Fibroblast of skin of left quadriceps (primary cell): ENCODE measurements at regions not wholly inside any gene's neighbourhood (a gene's known extent, or its start where the extent isn't known, plus 50 kb on each side); places are given as distances from the start of the nearest gene placed in this dataset.
A peak's percentile ranks its signal among the peaks of the same experiment; 100 is the strongest.

ENCODE experiments used
- DNase-seq, 2 experiments: peaks; one replicate each; pipeline ENCODE4 v3.0.0-alpha.2; 2013; ENCODE audit warnings: low read depth in 2 of 2

DNA sequence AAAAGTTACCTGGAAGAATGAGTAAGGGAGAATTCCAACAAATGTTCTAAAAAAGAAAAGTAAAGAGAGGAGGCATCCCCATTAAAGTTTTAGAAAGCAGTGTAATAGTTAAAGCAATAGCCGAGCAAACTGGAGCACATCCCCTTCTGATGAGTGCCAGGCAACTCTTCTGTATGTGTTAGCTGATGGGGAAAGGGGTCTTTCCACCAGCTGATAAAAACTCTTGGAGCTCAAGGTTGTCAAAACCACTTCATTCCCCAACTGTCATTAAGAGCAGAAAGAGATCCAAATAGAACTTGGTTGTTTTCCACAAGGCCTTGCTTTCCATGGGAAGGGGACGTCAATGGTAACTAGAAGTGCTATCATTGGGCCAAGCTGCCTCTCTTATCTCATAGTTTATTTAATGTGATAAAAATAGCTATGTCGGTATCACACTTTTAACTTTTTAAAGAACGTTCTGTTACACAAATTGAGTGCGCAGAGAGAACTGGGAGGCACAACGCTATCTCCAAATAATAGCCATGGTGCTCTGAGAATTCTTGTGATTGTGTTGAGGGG, 116.9 kb downstream of the POLR2M start:
- DNase-seq: no peak

DNA sequence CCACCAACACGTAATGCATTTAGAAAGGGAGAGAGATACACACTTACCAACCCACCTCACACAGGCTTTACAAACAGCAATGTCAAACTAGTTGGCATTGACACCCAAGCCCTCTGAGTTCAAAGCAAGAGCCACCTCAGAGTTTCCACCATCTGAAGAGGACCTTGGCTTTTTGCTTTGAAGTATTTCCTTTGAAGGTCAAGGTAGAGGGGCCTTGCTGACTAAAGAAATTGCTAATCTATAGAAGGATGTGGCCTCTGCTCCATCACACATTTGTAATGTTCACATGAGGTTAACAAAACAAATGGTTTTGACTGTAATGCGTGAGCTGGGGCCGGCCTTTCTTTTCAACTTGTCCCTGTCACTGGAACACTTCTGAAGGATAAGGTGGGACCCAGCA, 117.7 kb downstream of the POLR2M start:
- no peak for DNase-seq

DNA sequence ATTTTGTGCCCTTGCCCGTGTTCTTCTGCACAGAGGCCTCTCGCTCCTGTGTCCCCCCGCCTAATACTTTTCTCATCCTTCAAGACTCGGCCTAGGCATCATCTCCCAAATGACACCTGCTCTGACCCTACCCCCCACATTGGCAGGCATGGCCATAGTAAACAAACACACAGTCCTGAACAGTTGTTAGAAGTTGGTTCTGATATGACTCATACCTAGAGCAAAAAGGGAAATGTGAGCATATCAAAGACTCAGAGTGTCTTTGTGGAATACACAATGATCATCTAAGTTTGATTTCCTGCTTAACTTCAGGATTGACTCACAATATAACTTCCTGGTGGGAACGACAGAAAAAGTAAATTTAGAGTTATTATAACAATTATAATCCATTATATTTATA, 120.5 kb downstream of the POLR2M start:
- no peak for DNase-seq

DNA sequence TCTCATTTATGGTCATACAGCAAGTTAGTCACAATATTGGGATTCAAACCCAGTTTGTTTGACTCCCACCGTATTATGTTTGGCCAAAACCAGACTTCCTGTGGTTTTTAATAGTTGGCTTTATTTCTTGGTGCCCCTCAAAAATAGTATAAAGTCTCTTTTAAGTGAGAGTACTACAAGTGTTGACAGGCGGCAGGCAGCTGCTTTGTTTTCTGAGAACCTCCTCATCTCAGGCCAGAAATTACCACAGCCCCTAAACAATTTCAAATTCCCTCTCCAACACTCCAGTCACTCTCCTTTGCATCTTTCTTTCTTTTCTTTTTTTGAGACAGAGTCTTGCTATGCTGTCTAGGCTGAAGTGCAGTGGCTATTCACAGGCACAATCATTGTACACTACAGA, 121.5 kb downstream of the POLR2M start:
- no peak for DNase-seq

DNA sequence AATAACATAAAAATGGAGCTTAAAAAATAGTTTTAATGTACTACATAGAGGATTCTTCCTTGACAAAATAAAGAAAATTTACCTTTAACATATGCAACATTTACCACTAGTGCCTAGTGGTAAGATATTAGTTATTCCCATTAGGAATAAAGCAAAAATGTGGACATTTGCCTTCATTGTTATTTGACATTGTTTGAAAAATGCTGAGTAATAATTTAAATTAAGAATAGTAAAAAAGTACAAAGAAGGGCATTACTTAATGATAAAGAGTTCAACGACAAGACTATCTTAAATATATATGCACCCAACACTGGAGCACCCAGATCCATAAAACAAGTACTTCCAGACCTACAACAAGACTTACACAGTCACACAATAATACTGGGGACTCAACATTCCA, 125.7 kb downstream of the POLR2M start:
- no peak for DNase-seq

DNA sequence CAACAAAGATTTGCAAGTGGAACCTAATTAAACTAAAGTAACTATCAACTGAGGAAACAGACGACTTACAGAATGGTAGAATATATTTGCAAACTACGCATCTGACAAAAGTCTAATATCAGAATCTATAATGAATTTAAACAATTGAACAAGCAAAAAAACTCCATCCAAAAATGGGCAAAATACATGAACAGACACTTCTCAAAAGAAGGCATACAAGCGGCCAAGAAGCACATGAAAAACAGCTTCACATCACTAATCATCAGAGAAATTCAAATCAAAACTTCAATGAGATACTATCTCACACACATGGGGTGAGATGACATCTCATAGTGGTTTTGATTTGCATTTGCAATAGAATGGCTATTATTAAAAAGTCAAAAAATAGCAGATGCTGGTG, 128.6 kb downstream of the POLR2M start:
- DNase-seq: no peak

DNA sequence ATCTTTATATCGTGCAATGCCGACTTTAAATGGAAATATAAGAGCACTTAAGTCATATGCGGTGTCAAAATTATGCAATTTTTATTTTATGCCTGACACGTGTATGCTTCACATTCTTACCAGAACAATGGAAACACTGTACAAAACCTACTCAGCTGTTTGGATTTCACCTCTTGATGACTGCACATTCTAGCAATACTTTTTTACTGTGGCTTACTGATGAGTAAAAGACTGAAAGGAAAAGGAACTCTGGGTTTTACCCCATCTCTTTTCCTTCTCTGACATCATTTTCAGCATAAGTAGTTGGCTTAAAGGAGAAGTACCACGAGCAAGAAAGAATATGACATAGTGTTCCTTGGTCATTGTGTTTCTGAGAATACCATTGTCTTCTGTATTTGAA, 142.8 kb downstream of the POLR2M start:
- no peak for DNase-seq

DNA sequence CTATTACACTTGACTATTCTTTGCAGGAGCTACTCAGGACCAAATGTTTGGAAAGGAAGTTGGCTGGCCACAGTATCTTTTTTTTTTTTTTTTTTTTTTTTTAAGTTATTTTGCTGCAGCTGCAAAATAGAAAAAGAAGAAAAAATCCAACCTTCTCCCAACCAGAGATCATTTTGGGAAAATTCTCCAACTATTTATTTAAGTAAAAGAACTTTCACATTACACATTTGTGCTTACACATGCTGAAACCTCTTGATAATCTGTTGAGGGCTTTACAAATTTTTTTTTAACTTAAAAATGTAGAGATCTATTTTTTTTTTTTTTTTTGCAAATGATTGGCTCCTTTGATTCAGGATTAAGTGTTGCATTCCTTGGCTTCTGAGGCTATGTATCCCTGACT, 148.0 kb downstream of the POLR2M start:
- no peak for DNase-seq

DNA sequence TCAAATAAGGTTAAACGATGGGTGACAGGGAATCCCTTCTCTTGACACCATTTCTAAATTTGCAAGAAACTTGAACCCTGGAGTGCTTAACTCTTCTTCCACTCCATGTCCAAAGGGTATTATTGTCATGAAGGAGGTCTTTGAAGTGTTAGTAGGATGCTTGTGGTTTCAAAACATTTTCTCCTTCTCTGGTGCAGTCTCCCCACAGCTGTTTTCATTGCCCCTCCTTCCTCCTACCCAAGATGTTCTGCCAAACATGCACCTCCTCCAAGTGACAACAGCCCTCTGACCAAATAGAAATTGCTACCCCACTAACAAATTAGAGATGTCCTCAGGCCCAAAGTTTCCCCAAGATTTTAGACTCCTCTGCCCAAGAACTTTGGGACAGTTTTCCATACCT, 151.4 kb downstream of the POLR2M start:
- DNase-seq: no peak

DNA sequence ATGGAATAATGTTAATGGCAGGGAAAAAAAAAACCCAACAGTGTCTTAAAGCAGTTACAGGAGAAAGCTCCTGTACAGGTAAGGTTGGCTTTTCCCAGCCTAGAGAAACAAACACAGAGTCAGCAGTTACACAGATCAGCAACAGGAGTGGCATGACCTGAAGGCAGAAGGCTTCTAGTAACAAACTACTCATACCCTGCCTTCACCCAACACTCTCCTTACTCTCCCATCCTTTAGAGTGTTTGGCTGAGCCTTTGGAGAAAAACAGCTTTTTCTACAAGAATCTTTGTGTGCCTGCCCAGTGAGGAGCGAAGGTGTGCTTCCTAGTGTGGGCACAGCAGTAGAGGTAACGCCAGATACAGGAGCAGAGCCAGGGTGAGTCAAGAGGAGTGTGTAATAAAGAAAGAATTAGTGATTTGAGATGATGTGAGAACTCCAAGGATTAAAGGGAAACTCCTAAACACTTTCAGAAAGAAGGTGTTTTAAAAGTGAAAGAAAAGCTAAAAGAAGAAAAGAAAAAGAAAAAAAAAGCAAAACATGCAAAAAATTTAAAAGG, 152.7 kb downstream of the POLR2M start:
- DNase-seq: no peak

DNA sequence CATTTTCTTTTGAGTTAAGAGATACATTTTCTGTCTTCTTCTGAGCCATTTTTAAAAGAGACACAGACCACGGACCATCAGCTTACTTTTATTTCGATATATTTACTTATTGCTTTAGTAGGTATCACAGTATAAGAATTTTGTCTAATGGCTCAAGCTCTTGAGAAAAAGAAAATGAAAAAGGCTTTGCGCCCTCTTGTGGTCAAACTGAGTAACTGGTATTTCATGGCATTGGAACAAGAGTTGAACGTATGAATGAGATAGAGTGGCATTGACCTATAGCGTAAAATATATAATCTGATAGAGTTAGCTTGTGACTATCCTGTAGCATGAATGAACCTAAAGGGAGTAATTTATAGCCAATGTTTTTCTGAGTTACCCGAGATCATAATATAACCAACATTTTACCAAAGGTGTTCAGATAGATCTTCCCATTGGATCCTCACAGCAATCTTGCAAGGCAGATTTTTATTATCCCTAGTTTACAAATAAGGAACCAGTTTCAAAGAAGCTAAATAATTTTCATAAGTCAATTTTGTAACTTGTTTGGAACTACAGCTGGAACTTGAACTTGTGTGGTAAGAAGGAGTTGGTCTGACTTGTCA, 154.6 kb downstream of the POLR2M start:
- DNase-seq: peak; percentile 45 to 53

DNA sequence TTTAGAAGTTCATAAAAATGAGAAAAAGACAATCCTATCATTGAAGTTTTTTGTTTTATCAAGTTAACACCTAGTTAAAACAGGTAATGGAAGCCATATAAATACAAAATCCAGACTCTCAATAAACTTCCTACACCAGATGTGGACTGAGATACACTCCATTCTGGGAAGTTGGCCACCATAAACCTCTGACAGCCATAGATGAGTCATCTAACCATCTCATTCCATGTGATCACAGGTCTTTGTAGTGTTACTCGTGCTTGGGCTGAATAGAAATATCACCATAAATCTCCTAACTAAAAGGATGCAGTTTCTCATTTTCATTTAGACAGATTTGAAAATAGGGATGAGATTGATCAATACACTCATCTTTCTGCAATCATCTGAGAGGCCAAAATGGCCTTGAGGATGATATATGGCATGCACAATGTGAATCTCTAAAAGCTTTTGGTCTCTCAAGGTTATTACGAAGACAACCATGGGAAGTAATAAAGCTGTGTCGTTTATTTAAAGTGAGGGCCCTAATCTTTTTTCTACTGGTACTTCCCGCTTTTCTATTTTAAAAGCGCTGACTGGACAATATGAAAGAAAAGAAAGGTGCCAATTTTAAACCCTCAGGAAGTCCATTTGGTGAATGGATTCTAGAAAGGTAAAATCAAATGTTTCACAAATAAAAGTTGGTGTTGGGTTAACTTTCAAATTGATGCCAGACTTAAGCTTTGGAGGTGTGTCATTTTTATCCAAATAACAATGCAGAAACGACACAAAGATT, 155.5 kb downstream of the POLR2M start:
- DNase-seq: peak; percentile 72 to 73

DNA sequence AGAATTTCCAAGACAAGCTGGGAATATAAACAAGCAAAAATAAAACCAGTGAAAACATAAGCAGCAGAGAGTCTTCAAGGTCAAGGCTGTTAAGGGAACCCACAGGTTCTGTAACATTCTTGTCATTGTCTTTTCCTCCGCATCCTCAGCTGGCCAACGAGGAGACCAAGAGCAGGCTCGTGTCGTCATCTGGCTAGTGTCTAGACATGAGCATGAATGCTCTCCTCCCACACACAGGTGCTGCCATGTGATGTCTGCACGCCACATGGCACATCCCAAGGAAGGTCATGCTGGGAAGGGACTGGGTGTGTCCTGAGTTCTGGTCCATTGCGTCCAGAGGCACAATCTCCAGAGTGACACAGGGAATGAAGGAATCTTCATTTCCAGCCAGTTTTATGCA, 156.2 kb downstream of the POLR2M start:
- DNase-seq: no peak

DNA sequence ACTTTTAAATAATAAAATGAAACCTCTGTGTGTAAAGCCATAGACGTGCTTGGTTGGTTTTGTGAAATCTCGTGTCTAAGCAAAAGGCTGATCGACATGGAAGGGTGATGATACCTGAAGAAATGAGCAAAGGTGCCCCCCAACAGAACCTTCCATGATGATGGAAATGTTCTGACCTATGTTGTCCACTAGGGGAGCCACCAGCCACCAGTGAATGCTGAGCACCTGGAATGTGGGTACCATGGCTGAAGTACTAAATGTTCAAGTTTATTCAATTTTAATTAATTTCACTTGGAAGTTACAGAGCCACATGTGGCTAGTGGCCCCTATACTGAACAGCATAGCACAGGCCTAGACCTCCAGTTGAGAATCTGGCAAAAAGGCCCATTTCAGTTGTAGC, 158.8 kb downstream of the POLR2M start:
- DNase-seq: no peak

DNA sequence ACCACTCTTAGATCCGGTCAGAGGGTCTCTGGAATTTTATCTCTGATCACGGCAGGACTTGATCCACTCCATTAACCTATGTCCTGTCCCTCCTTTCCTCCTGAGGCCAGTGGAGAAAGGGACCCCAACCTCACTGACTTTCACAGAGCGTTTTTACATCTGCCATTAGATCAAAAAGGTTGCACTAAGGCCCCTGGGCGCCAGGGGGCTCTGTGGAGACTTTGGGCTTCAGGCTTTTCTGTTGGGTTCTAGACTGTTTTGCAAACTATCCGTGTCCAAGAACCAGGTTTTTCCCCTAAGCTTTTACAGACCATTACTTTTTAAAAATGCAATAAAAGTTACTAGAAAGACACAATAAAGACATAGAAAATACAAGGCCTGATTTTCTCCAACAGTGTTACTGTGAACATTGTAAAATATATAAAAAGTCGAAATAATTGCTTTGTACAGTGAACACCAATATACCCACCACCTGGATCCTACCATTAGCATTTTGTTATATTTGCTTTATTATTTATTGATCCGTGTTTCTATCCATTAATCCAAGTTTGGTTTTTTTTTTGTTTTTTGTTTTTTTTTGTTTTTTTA, 159.7 kb downstream of the POLR2M start:
- DNase-seq: no peak

DNA sequence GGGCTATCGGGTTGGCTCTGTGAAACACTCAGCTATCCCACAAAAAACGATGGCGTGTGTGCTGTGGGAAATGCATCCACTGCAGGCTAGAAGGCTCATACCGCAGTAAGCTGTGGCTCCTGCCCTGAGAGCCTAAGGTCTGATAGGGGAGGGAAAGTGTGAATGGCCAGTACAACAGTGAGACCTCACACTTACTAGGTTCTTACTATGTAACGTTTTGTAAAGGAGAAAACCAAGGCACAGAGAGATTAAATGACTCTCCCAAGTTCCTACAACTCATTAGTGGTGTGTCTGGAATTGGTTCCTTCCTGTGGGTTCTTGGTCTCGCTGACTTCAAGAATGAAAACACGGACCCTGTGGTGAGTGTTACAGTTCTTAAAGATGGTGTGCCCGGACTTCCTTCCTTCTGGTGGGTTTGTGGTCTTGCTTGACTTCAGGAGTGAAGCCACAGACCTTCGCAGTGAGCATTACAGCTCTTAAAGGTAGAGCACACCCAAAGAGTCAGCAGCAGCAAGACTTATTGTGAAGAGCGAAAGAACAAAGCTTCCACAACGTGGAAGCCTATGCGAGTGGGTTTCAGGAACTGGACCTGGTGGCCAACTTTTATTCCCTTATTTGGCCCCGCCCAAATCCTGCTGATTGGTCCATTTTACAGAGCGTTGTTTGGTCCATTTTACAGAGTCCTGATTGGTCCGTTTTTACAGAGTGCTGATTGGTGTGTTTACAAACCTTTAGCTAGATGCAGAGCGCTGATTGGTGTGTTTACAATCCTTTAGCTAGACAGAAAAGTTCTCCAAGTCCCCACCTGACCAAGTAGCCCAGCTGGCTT, 161.7 kb downstream of the POLR2M start:
- no peak for DNase-seq

DNA sequence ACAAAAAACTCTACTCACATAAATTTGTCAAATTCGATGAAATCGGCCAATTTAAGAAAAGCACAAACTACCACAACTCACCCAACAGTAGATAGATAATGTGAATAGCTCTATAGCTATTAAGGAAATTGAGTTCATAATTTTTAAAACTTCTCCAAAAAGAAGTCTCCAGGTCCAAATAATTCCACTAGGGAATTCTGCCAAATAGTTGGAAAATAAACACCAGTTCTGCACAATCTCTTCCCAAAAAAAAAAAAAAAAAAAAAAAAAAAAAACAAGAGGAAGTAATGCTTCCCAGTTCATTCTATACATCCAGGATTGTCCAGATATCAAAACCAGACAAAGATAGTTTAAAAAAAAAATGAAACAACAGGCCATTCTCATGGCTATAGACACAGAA, 164.2 kb downstream of the POLR2M start:
- no peak for DNase-seq

DNA sequence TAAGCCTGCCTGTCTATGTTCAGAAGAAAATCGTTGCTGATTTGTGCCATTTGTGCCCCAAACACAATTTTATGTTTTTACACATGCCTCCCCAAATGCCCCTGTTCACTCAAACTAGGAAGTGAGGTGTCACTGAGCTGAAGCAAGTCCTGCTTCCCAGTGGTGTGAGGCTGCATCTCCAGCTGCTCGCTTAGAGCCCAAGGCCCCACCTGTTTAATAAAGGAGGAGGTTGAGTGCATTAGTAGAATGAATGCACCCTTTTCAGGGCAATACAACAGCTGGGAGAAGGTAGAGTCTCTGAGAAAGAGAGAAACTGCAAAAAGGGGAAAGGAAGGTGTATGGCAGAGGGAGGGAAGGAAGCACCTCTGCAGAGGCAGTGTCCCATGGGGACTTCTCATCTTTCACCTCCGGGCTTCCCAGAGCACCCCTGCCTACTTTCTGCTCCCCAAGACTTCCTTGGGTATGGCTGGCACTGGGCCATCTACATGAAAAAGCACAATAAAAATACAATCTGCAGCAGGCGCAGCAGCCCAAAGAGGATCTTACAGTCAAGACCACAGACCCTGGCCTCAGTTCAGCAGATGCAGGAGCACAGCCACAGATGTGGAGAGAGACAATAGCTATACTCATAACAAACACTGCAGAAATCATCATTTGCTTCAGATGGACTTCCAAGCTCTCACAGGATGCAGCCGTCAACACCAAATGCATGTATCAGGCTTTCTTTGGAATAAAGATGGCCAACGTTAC, 165.9 kb downstream of the POLR2M start:
- no peak for DNase-seq

DNA sequence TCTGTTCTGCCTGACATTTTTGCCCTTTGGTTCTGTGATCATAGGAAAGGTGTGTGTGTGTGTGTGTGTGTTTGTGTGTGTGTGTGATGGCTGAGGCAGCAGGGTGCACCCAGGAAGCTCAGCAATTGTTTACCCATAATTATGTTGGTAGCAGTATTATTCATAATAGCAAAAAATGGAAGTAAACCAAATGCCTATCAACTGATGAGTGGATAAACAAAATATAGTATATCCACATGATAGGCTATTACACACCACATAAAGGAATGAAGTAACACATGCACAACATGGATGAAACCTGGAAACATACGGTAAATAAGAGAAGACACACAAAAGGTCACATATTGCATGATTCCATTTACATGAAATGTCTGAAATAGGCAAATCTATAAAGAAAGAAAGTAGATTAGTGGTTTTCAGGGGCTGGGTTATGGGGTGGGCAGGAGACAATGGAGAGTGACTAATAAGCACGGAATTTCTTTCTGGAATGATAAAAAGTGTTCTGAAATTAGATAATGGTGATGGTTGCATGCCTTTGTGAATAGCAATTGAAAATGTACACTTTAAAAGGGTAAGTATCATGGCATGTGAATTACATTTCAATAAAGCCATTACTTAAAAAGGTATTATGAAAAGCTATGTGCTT, 167.2 kb downstream of the POLR2M start:
- peak; percentile 75 to 77 for DNase-seq

DNA sequence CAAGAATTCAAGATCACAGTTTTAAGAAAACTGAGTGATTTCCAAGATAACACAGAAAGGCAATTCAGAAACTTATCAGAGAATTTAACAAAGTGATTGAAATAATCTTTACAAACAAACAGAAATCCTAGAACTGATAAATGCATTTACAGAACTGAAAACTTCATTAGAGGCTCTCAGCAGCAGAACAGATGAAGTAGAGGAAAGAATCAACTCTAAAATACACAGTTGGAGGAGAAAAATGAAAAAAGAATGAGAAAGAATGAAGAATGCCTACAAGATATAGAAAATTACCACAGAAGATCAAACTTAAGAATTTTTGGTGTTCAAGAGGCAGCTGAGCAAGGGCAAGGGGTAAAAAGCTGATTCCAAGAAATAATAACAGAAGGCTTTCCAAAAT, 168.8 kb downstream of the POLR2M start:
- DNase-seq: no peak

DNA sequence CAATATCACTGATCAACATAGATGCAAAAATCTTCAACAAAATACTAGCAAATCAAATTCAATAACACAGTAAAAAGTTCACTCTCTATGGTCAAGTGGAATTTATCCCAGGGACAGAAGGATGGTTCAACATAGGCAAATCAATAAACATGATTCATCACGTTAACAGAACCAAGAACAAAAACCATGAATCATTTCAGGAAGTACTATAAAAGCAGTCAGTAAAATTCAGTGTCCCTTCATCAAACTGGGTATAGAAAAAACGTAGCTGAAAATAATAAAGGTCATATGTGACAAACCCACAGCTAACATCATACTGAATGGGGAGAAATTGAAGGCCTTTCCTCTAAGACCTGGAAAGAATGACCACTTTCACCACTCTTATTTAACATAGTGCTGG, 172.1 kb downstream of the POLR2M start:
- DNase-seq: no peak
